ENCODE measurements at regions not wholly inside any gene's neighbourhood (a gene's known extent, or its start where the extent isn't known, plus 50 kb on each side); places are given as distances from the start of the nearest gene placed in this dataset.

DNA sequence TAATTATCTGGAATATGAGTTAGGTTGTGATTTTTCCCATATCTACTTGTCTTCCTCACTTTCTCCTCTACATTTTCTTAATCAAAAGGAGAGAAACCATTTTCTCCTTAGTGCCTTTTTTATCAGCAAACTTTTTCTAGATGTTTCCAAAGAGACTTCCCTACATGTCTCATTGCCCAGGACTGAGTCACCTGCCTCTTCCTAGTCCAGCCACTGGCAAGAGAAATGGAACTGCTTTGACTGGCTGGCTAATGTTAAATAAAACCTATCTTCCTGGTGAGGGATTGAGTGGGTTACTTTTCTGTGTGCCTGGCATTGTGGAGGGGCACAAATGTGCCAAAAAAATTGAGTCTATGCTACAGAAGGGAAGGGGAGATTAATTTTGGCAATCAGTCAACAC lies 52.1 kb upstream of the CD5L start:
- DNase-seq: no peak

- no peak for DNase-seq
Measured at GRCh38 chr1:157894613-157895165, 53.1 kb upstream of the CD5L start.

GRCh38 chr1:157910270-157910669 lies 68.7 kb upstream of the CD5L start:
- DNase-seq: no peak

DNA sequence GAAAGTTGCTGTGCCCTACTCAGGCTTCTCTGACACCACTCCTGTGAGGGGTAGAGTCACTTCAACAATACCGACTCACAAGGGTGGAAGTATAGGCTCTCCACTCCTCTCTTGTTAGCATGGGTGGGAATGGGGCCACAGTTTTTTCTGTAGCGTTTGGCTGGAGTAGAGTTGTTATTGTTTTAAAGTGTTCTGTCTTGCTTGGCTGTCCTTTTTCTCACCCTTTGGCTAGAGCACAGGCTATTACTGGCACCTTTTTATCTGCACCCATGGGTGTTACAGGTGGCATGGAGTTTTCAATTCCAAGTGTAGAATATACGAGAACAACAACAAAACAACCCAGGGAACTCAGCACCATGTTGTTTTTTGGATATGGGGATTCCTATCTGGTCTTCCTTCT lies 74.3 kb upstream of the CD5L start:
- DNase-seq: no peak

DNA sequence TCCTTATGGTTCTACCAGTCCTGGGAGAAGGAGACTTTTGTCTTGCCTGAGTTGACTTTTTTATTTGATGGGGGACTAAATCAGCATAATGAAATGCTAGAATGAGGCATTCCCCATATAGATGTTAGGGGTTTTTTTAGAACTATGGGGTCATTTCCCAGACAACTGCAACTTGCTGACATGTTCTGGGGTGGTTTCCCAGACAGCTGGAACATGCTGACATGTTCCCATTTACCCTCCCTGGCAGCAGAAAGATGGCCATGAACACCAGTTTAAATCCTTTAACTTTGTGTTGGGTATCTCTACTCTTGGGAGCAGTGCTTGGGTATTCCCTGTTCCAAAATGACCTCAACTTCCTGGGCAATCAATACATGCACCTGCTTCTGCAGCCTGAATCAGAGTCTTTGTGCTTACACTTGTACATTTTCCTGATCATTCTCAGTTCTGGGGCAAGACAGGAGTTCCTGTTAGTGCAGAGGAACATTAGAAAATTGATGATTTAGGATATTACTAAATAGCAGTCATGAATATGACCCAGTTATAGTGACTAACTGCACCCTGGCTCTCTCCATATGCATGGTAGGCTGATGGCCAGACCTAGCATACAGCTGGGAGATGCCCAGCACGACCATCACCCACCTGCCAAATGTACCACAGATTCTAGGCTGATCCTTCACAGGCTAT lies 75.4 kb upstream of the CD5L start:
- no peak for DNase-seq

GRCh38 chr1:157920748-157921147 lies 72.7 kb upstream of the KIRREL1 start:
- DNase-seq: no peak

DNA sequence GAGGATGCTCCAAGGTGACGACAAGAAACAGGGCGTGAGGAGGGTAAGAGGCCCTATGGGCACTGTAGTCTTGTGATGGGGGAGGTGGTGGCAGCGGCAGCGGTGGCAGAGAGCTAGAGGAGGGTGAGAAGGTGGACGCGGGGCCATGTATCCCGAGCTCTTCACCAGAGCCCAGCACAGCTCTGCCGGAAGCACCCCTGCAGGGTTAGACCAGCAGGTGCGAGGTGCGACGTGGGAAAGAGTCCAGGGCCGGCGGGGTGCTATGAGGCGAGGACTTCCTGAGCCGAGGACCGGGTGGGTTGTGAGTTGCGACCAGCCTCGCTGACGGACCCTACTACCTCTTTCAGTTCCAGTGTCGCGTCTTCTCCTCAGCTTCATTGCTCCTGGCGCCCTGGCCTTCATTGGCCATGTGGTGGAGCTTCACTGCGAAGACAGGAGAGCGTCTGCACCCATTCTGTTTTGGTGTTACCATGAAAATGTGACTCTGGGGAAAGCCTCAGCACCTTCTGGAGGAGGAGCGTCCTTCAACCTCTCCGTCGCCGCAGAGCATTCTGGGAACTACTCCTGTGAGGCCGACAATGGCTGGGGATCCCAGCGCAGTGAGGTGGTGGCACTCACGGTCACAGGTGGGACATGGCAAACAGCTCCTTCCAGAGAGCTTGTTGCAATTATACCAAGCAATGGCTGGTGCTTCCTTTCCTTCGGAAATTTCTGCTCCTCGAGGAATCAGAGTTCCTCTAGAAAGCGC lies 67.9 kb upstream of the KIRREL1 start:
- peak; percentile 35 for DNase-seq

DNA sequence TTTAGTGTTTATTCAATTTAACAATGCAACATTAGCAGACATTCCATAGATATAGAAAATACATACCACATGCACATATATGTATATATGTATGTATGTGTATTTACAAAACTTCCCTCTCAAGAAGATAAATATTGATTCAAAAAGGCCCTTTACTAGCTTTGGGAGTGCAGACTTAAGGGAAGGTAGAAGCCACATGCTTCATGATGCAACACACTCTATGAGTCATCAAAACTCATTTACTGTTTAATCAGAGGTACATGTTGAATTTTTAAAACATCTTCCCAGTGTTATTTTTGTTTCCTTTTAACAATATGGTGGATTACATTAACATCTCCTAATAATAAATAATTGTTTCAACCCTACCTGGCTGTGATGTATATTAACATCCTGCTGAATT lies 61.4 kb upstream of the KIRREL1 start:
- DNase-seq: peak; percentile 16

- DNase-seq: no peak
Measured at GRCh38 chr1:157937744-157938143, 55.7 kb upstream of the KIRREL1 start.

DNA sequence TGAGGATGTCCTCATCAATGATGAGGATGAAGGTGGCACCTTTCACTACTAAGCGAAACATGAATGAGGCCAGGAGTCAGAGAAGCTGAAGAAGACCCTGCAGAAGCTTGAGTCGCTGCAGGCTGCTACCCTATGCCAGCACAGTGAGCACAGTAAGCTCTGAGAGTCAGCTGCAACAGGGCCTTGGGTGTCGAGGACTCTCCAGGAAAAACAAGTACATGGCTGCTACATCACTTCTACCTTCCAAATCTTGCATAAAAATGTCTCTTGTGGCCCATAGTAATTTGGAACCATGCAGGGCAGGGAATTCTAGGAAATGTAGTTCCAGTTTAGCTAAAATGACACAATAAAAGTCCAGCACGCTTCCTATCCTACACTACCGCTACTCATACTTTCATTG lies 51.5 kb upstream of the KIRREL1 start:
- no peak for DNase-seq
